ENCODE measurements at regions not wholly inside any gene's neighbourhood (a gene's known extent, or its start where the extent isn't known, plus 50 kb on each side); places are given as distances from the start of the nearest gene placed in this dataset.

DNA sequence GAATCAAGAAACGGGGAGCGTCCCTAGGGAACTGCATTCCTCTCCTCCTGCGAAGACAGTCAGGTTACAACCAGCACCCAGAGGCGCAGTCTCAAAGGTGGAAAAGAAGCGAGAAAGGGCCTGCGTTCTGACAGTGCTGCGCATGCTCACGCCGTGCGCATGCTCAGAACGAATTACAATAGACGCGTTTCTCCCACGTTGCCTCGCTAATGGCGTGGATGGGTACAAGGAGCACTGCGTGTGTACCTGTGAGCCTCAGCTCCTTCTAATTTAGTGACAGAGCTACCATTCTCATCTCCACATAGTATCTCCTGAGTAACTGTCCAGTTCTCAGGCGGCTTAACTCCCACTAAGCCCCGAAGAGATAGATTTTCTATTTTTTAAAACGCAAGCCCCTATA lies 448.8 kb downstream of the TXNL1 start:
- in situ Hi-C loops (cut with MboI; ENCODE audit: low pct_unique_long_range_greater_than_20kb, low sequenced_read_pairs, unreplicated experiment): no loop called here
- DNase-seq (ENCODE audit: low spot score): no peak
- TF ChIP-seq, protein P1, sequence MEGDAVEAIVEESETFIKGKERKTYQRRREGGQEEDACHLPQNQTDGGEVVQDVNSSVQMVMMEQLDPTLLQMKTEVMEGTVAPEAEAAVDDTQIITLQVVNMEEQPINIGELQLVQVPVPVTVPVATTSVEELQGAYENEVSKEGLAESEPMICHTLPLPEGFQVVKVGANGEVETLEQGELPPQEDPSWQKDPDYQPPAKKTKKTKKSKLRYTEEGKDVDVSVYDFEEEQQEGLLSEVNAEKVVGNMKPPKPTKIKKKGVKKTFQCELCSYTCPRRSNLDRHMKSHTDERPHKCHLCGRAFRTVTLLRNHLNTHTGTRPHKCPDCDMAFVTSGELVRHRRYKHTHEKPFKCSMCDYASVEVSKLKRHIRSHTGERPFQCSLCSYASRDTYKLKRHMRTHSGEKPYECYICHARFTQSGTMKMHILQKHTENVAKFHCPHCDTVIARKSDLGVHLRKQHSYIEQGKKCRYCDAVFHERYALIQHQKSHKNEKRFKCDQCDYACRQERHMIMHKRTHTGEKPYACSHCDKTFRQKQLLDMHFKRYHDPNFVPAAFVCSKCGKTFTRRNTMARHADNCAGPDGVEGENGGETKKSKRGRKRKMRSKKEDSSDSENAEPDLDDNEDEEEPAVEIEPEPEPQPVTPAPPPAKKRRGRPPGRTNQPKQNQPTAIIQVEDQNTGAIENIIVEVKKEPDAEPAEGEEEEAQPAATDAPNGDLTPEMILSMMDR (IDR thresholded peaks at IDR 0.05; ENCODE audit: extremely low read depth, insufficient read depth, missing control alignments): no peak

DNA sequence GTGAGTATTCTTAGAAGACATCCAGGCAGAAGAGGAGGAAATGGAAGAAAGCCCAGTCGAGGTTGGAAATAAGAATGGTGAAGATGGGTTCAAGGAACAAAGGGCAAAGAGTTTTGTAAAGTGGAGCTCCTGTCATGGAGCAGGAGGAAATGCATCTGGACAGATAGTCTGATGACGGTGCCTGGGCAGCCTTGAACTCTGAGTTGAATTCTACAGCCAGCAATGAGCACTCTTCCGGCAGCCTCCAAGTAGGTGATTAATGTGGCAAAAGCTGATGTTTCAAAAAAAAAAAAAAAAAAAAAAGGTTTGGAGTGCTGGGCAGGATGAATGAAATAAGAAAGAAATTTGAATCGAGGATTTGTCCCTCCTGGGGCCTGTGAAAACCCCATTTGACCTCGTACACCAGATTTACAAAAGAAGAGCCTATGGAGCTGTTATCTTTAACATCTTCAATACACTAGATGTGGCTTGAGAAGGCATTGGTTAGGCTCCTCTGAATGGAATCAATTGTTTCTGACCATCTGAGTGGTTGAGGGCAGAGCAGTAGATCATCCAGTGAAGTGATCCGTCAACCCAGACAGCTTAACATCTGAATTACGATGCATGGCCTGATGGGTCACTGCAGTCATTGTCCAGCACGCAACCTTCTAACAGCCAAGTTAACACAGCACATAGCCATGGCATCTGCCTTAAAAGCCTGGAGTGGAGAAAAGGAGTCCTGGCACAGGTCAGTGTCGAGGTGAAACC lies 449.7 kb downstream of the TXNL1 start:
- TF ChIP-seq, protein P1 (IDR thresholded peaks at IDR 0.05; ENCODE audit: extremely low read depth, insufficient read depth, missing control alignments): no peak
- in situ Hi-C loops (cut with MboI; ENCODE audit: low pct_unique_long_range_greater_than_20kb, low sequenced_read_pairs, unreplicated experiment): no loop called here
- DNase-seq (ENCODE audit: low spot score): no peak

DNA sequence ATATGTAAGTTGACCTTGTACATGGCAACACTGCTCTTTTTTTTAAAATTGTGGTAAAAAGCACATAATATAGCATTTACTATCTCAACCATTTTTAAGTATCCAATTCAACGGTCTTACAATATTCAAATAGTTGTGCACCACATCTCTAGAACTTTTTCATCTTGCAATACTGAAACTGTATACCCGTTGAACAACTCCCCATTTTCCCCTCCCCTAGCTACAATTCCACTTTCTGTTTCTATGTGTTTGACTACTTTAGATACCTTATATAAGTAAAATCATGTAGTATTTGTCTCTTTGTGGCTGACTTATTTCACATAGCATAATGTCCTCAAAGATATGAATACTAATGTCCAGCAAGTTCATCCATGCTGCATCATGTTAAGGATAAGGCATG lies 452.1 kb downstream of the TXNL1 start:
- TF ChIP-seq, protein P1 (IDR thresholded peaks at IDR 0.05; ENCODE audit: extremely low read depth, insufficient read depth, missing control alignments): no peak
- in situ Hi-C loops (cut with MboI; ENCODE audit: low pct_unique_long_range_greater_than_20kb, low sequenced_read_pairs, unreplicated experiment): no loop called here
- no peak for DNase-seq (ENCODE audit: low spot score)

DNA sequence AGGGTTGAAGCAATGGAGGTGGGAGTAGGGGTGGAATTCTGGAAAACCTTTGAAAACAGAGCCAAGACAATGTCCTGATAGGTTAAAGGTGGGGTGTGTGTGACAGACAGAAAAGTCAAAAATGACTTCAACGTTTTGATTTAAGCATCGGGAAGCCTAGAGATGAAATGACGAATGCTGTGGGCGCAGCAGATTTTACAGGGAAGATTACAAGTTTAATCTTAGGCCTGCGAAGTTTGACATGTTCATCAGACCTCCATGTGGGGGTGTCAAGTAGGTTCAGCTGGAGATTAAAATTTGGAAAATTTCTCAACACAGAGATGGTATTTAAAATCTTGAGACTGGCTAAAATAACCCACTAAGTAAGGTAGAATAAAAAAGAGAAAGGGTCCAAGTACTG lies 453.3 kb downstream of the TXNL1 start:
- TF ChIP-seq, protein P1 (IDR thresholded peaks at IDR 0.05; ENCODE audit: extremely low read depth, insufficient read depth, missing control alignments): no peak
- in situ Hi-C loops (cut with MboI; ENCODE audit: low pct_unique_long_range_greater_than_20kb, low sequenced_read_pairs, unreplicated experiment): no loop called here
- DNase-seq (ENCODE audit: low spot score): no peak

DNA sequence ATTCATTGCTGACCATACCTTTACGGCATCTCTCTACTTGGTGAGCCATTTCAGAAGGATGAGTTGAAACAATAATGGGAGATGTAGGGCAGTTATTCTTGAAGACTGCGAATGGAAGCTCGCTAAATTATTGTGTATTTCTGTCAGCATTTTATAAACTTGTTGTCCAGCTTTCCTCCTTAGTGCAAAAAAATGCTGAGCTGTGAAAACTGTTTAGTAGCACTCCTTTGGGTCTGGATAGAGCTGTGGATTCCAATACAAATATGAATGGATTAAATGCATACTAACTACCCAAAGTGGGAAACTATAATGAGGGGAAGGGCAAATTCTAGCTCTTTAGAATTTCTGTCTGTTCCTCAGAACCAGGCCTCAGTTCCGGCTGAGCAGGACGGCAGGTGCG lies 461.6 kb downstream of the TXNL1 start:
- DNase-seq (ENCODE audit: low spot score): no peak

DNA sequence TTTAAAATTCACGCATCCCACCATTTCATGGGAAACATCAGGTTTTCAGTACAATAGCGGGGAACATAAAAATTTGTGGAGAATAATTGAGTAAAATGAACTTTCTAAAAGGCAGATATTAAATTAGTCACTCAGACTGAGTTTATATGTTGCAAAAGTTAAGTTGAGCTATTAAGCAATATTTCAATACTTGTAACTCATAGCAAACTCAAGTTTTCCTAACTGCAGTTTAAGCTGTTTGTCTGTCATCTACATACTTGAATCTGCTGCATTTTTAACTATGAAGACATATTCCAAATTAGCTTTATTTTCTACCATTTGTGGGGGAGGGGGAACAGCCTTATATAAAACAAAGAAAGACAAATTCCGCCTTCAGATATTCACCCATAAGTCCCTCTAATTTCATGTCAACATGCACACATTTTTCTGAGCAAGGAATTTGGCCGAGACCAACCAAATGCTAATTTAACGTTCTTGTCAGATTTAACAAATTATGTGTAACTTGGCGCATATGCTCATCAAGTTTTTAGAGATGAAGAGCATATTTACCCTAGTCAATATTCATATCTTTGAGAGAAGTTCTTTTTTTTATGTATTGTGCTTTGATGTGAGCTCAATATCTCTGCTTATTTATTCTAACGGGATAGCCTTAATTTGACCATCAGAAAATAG lies 462.9 kb downstream of the TXNL1 start:
- TF ChIP-seq, protein P1 (IDR thresholded peaks at IDR 0.05; ENCODE audit: extremely low read depth, insufficient read depth, missing control alignments): no peak
- DNase-seq (ENCODE audit: low spot score): no peak
- in situ Hi-C loops (cut with MboI; ENCODE audit: low pct_unique_long_range_greater_than_20kb, low sequenced_read_pairs, unreplicated experiment): no loop called here

More for the DNA sequence above, 461.6 kb downstream of the TXNL1 start:
- TF ChIP-seq, protein P1 (IDR thresholded peaks at IDR 0.05; ENCODE audit: extremely low read depth, insufficient read depth, missing control alignments): no peak
- in situ Hi-C loops (cut with MboI; ENCODE audit: low pct_unique_long_range_greater_than_20kb, low sequenced_read_pairs, unreplicated experiment): no loop called here
